ENCODE measurements at regions not wholly inside any gene's neighbourhood (a gene's known extent, or its start where the extent isn't known, plus 50 kb on each side); places are given as distances from the start of the nearest gene placed in this dataset.

DNA sequence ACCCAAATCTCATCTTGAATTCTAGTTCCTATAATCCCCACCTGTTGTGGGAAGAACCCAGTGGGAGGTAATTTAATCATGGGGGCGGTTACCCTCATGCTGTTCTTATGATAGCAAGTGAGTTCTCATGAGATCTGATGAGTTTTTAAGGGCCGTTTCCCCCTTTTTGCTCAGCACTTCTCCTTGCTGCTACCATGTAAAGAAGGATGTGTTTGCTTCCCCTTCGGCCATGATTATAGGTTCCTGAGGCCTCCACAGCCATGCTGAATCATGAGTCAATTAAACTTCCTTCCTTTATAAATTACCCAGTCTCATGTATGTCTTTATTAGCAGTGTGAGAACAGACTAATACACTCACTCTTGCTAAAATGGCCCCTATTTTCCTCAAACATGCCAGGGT lies 374.7 kb downstream of the TUSC7 start:
- Histone ChIP-seq H3K27ac (no peak overlapping the region), H3K9me3 (no peaks in the 10 kb centered on the region), H3K27me3 (ENCODE audit: insufficient read depth in 3 of 3, low read length in 2 of 3) (no peaks in the 10 kb centered on the region), H3K36me3 (ENCODE audit: insufficient read depth in 1 of 2, low read depth in 1 of 2) (no peaks in the 10 kb centered on the region), H3K4me1 (no peaks in the 10 kb centered on the region), H3K4me3 (no peak overlapping the region)
- no peak for DNase-seq
- no peak for ATAC-seq
- WGBS, 3 donors: 69 to 84% (median 70%) methylated on average over 3 of the region's 3 CpGs
- intact Hi-C loops (cut with DNase I): no loop called here
- TF ChIP-seq, protein P1, sequence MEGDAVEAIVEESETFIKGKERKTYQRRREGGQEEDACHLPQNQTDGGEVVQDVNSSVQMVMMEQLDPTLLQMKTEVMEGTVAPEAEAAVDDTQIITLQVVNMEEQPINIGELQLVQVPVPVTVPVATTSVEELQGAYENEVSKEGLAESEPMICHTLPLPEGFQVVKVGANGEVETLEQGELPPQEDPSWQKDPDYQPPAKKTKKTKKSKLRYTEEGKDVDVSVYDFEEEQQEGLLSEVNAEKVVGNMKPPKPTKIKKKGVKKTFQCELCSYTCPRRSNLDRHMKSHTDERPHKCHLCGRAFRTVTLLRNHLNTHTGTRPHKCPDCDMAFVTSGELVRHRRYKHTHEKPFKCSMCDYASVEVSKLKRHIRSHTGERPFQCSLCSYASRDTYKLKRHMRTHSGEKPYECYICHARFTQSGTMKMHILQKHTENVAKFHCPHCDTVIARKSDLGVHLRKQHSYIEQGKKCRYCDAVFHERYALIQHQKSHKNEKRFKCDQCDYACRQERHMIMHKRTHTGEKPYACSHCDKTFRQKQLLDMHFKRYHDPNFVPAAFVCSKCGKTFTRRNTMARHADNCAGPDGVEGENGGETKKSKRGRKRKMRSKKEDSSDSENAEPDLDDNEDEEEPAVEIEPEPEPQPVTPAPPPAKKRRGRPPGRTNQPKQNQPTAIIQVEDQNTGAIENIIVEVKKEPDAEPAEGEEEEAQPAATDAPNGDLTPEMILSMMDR (IDR thresholded peaks at IDR 0.05): no peak

DNA sequence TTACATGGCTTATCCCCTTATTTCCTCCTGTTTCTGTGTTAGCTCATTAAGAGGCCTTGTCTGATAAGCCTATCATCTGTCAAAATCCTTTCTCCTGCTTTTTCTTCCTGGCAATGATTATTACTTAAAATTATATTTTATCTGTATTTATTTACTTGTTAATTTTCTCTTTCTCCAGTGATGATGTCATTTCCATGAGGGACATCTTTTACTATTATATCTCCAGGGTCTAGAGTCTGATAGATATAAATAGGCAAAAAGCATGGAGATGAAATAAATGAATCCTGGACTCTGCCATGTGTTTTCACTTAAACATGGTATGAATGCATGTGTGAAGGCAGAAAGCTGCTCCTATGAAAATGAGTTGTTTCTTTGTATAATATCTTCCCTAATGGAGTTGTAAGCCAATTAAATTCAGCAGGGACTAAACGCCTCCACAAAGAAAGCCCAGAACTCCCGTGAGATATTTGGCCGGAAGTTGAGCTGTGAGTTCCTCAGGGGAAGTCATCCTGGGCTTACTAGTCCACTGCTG lies 375.2 kb downstream of the TUSC7 start:
- DNase-seq: no peak
- 0 to 25% (median 0%) methylated on average over 3 of the region's 3 CpGs for WGBS, 3 donors

DNA sequence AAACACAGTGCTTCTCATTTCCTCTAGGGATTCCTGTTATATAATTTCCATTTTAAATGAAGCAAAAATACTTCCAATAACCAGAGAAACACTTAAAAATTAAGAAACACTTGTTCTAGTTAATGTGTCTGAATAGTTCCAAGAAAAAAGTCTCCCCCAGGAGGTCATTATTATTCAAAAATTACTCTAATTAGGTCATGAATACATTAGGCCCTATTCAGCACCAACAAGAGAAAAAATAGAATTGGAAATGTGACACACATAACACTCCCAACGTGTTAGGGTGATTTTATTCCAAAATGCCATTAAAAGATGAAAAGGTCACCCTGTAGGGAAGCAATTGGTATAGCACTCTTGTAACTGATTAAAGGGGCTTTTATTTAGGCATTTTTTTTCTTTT lies 382.1 kb downstream of the TUSC7 start:
- H3K27ac ChIP-seq: no peak overlapping the region
- 22 to 24% (median 24%) methylated on average over 1 of the region's 1 CpG for WGBS, 3 donors
- no peak for ATAC-seq
- TF ChIP-seq, protein P1 (IDR thresholded peaks at IDR 0.05): no peak
- H3K27me3 ChIP-seq (ENCODE audit: insufficient read depth in 3 of 3, low read length in 2 of 3): no peaks in the 10 kb centered on the region
- DNase-seq: no peak
- no peaks in the 10 kb centered on the region for H3K36me3 ChIP-seq (ENCODE audit: insufficient read depth in 1 of 2, low read depth in 1 of 2)
- H3K4me3 ChIP-seq: no peak overlapping the region
- H3K4me1 ChIP-seq: no peaks in the 10 kb centered on the region
- intact Hi-C loops (cut with DNase I): no loop called here
- no peaks in the 10 kb centered on the region for H3K9me3 ChIP-seq

More for the DNA sequence above, 375.2 kb downstream of the TUSC7 start:
- ATAC-seq: no peak
- Histone ChIP-seq H3K4me3 (no peak overlapping the region), H3K27me3 (ENCODE audit: insufficient read depth in 3 of 3, low read length in 2 of 3) (no peaks in the 10 kb centered on the region), H3K27ac (no peak overlapping the region), H3K36me3 (ENCODE audit: insufficient read depth in 1 of 2, low read depth in 1 of 2) (no peaks in the 10 kb centered on the region), H3K9me3 (no peaks in the 10 kb centered on the region), H3K4me1 (no peaks in the 10 kb centered on the region)
- TF ChIP-seq, protein P1 (IDR thresholded peaks at IDR 0.05): no peak
- intact Hi-C loops (cut with DNase I): no loop called here

DNA sequence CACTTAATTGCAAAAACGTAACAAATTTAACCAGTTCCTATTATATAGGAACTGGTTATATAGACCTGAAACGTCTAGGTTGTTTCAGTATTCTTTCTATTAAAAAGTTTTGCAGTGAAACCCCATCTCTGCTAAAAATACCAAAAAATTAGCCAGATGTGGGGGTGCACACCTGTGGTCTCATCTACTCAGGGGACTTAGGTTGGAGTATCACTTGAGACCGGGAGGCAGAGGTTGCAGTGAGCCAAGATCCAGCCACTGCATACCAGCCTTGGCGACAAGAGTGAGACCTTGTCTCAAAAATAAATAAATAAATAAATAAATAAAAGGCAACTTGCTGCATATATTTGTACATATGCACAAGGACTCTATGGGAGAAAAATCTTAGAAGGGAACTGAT lies 387.0 kb downstream of the TUSC7 start:
- no peaks in the 10 kb centered on the region for H3K36me3 ChIP-seq (ENCODE audit: insufficient read depth in 1 of 2, low read depth in 1 of 2)
- 75 to 77% (median 75%) methylated on average over 4 of the region's 4 CpGs for WGBS, 3 donors
- intact Hi-C loops (cut with DNase I): no loop called here
- no peak overlapping the region for H3K27ac ChIP-seq
- H3K9me3 ChIP-seq: peaks cover 3% of the 10 kb centered on the region
- DNase-seq (no peak), ATAC-seq (no peak)
- H3K27me3 ChIP-seq (ENCODE audit: insufficient read depth in 3 of 3, low read length in 2 of 3): no peaks in the 10 kb centered on the region
- H3K4me3 ChIP-seq: no peak overlapping the region
- TF ChIP-seq, protein P1 (IDR thresholded peaks at IDR 0.05): no peak
- no peaks in the 10 kb centered on the region for H3K4me1 ChIP-seq

DNA sequence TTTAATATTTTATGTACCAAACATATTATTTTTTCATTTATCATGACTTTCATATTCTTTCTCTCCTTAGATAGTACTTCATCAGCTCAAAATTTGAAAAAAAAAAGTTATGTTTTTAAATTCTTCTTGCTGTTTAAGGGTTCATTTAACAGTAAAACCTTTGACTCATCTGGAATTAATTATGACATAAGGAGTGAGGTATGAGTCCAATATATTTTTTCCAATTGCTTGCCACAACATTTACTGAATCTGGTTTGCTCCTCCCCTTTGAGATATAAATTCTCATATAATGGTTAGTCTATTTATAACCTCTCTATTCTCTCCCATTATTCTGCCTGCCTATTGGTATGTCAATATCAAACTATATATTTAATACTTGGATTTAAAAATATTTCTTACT lies 387.8 kb downstream of the TUSC7 start:
- no peaks in the 10 kb centered on the region for H3K36me3 ChIP-seq (ENCODE audit: insufficient read depth in 1 of 2, low read depth in 1 of 2)
- TF ChIP-seq, protein P1 (IDR thresholded peaks at IDR 0.05): no peak

More for the DNA sequence above, 387.8 kb downstream of the TUSC7 start:
- H3K27me3 ChIP-seq (ENCODE audit: insufficient read depth in 3 of 3, low read length in 2 of 3): no peaks in the 10 kb centered on the region
- no peaks in the 10 kb centered on the region for H3K4me1 ChIP-seq
- DNase-seq (no peak), ATAC-seq (no peak)
- H3K4me3 ChIP-seq: no peak overlapping the region
- intact Hi-C loops (cut with DNase I): no loop called here
- H3K27ac ChIP-seq: no peak overlapping the region
- peaks cover 3% of the 10 kb centered on the region for H3K9me3 ChIP-seq
